Mesendoderm (in vitro differentiated cells): ENCODE measurements at regions not wholly inside any gene's neighbourhood (a gene's known extent, or its start where the extent isn't known, plus 50 kb on each side); places are given as distances from the start of the nearest gene placed in this dataset.

Experiments used
- DNase-seq: peaks from one replicate; pipeline ENCODE4 v3.0.0; 2013
- H2AK5ac ChIP-seq: 2 replicates; pipeline ENCODE4 v1.6.1; 2013; ENCODE audit warnings: low read length, inconsistent platforms
- H2BK120ac ChIP-seq: 2 replicates; pipeline ENCODE4 v1.6.1; 2013; ENCODE audit warnings: low read depth, mild to moderate bottlenecking, low read length, moderate library complexity, mixed read lengths
- H2BK15ac ChIP-seq: replicated peaks from 2 replicates; pipeline ENCODE4 v1.6.1; 2013; ENCODE audit warnings: low read depth, mild to moderate bottlenecking, moderate library complexity
- H2BK5ac ChIP-seq: 2 replicates; pipeline ENCODE4 v1.6.1; 2013; ENCODE audit warnings: low read length, inconsistent platforms
- H3K18ac ChIP-seq: 2 replicates; pipeline ENCODE4 v1.6.1; 2013; ENCODE audit warnings: mild to moderate bottlenecking, low read length, mixed read lengths
- H3K23ac ChIP-seq: one replicate; pipeline ENCODE4 v1.6.1; 2013; ENCODE audit warnings: low read length
- H3K27ac ChIP-seq: 2 replicates; pipeline ENCODE4 v1.5.1; 2013; ENCODE audit warnings: low read depth, mild to moderate bottlenecking, inconsistent platforms, low read length, moderate library complexity
- H3K27me3 ChIP-seq: 2 replicates; pipeline ENCODE4 v1.6.1; 2013; ENCODE audit warnings: low read length, control low read depth, mild to moderate bottlenecking, inconsistent platforms; ENCODE audit not compliant: insufficient read depth, poor library complexity
- H3K36me3 ChIP-seq: 2 replicates; pipeline ENCODE4 v1.6.1; 2013; ENCODE audit warnings: low read length, inconsistent platforms; ENCODE audit not compliant: control insufficient read depth, insufficient read depth
- H3K4ac ChIP-seq: one replicate; pipeline ENCODE4 v1.6.1; 2013; ENCODE audit warnings: low read depth, mild to moderate bottlenecking, low read length, moderate library complexity
- H3K4me1 ChIP-seq: 2 replicates; pipeline ENCODE4 v1.6.1; 2013; ENCODE audit warnings: low read depth, low read length, inconsistent platforms; ENCODE audit not compliant: control insufficient read depth
- H3K4me2 ChIP-seq: 2 replicates; pipeline ENCODE4 v1.6.1; 2013; ENCODE audit warnings: low read length
- H3K4me3 ChIP-seq: 2 replicates; pipeline ENCODE4 v1.5.1; 2013; ENCODE audit warnings: mild to moderate bottlenecking, low read length
- H3K56ac ChIP-seq: one replicate; pipeline ENCODE4 v1.6.1; 2013; ENCODE audit warnings: low read length
- H3K79me1 ChIP-seq: 2 replicates; pipeline ENCODE4 v1.6.1; 2013; ENCODE audit warnings: low read length, inconsistent platforms
- H3K79me2 ChIP-seq: 2 replicates; pipeline ENCODE4 v1.6.1; 2013; ENCODE audit warnings: mild to moderate bottlenecking, low read length; ENCODE audit not compliant: control insufficient read depth, insufficient read depth
- H3K9ac ChIP-seq: 2 replicates; pipeline ENCODE4 v1.6.1; 2013; ENCODE audit warnings: low read length, inconsistent platforms
- H4K5ac ChIP-seq: one replicate; pipeline ENCODE4 v1.6.1; 2013; ENCODE audit warnings: low read length
- H4K8ac ChIP-seq: one replicate; pipeline ENCODE4 v1.6.1; 2013; ENCODE audit warnings: low read depth, mild to moderate bottlenecking, control low read depth, low read length, moderate library complexity
- WGBS: extraction: QIAGEN DNeasy Blood & Tissue Kit; methylation state at CpG from one replicate; pipeline ENCODE4 v1.1.7; 2013; ENCODE audit warnings: low lambda C conversion rate, missing lambda C conversion rate; ENCODE audit not compliant: insufficient coverage; ENCODE audit errors: extremely low coverage; 5-methylcytosine and 5-hydroxymethylcytosine counted together

GRCh38 chr20:6530254-6530653 lies 237.2 kb upstream of the BMP2 start:
- H3K4me2 ChIP-seq, result no peak overlapping the region
- H2BK120ac ChIP-seq, result no peak overlapping the region
- no peak overlapping the region for H2BK15ac ChIP-seq
- no peak overlapping the region for H3K27ac ChIP-seq
- H3K4ac ChIP-seq, result no peak overlapping the region
- no peak overlapping the region for H2AK5ac ChIP-seq
- H3K4me3 ChIP-seq, result no peak overlapping the region
- H2BK5ac ChIP-seq, result no peak overlapping the region
- no peaks in the 10 kb centered on the region for H3K79me2 ChIP-seq
- H3K4me1 ChIP-seq, result no peaks in the 10 kb centered on the region
- H3K9ac ChIP-seq, result no peak overlapping the region
- H3K23ac ChIP-seq, result no peak overlapping the region
- no peak overlapping the region for H4K5ac ChIP-seq
- H3K27me3 ChIP-seq, result no peaks in the 10 kb centered on the region
- H3K36me3 ChIP-seq, result no peaks in the 10 kb centered on the region
- DNase-seq, result no peak
- H3K18ac ChIP-seq, result no peak overlapping the region
- no peak overlapping the region for H4K8ac ChIP-seq
- no peak overlapping the region for H3K56ac ChIP-seq
- H3K79me1 ChIP-seq, result no peaks in the 10 kb centered on the region

GRCh38 chr20:6525447-6526303 lies 241.8 kb upstream of the BMP2 start:
- DNase-seq, result peak; percentile 73
- Histone ChIP-seq H3K27ac (no peak overlapping the region), H3K4me2 (no peak overlapping the region), H3K27me3 (no peaks in the 10 kb centered on the region), H3K23ac (no peak overlapping the region), H3K4me3 (no peak overlapping the region), H2BK5ac (no peak overlapping the region), H2AK5ac (no peak overlapping the region), H3K36me3 (no peaks in the 10 kb centered on the region), H2BK15ac (no peak overlapping the region), H3K79me1 (no peaks in the 10 kb centered on the region), H3K4me1 (no peaks in the 10 kb centered on the region), H3K56ac (no peak overlapping the region), H4K5ac (no peak overlapping the region), H2BK120ac (no peak overlapping the region), H3K18ac (no peak overlapping the region), H3K9ac (no peak overlapping the region), H3K79me2 (no peaks in the 10 kb centered on the region), H4K8ac (no peak overlapping the region), H3K4ac (no peak overlapping the region)
- no CpG with 5 or more reads among the region's 6 CpGs for WGBS

GRCh38 chr20:6524305-6524704 lies 243.2 kb upstream of the BMP2 start:
- Histone ChIP-seq H3K79me1 (no peaks in the 10 kb centered on the region), H3K56ac (no peak overlapping the region), H3K4me3 (no peak overlapping the region), H4K5ac (no peak overlapping the region), H3K23ac (no peak overlapping the region), H3K4me2 (no peak overlapping the region), H2BK5ac (no peak overlapping the region), H2BK120ac (no peak overlapping the region), H2BK15ac (no peak overlapping the region), H3K27ac (no peak overlapping the region), H2AK5ac (no peak overlapping the region), H3K79me2 (no peaks in the 10 kb centered on the region), H3K27me3 (no peaks in the 10 kb centered on the region), H4K8ac (no peak overlapping the region), H3K36me3 (no peaks in the 10 kb centered on the region), H3K4ac (no peak overlapping the region), H3K18ac (no peak overlapping the region), H3K9ac (no peak overlapping the region), H3K4me1 (no peaks in the 10 kb centered on the region)
- DNase-seq, result no peak
- no CpG with 5 or more reads among the region's 3 CpGs for WGBS

- no peak for DNase-seq
- Histone ChIP-seq H3K4me2 (no peak overlapping the region), H3K4ac (no peak overlapping the region)
Measured at GRCh38 chr20:6519556-6519955, 247.9 kb upstream of the BMP2 start.

GRCh38 chr20:6515261-6515660 lies 252.2 kb upstream of the BMP2 start:
- WGBS, result no CpG with 5 or more reads among the region's 1 CpG
- no peaks in the 10 kb centered on the region for H3K79me2 ChIP-seq

More at GRCh38 chr20:6519556-6519955, 247.9 kb upstream of the BMP2 start:
- H3K23ac ChIP-seq, result no peak overlapping the region
- no peak overlapping the region for H3K27ac ChIP-seq
- no peak overlapping the region for H3K18ac ChIP-seq
- no peak overlapping the region for H4K5ac ChIP-seq
- no peaks in the 10 kb centered on the region for H3K79me1 ChIP-seq
- no peak overlapping the region for H3K9ac ChIP-seq
- WGBS, result no CpG with 5 or more reads among the region's 1 CpG
- H3K4me1 ChIP-seq, result no peaks in the 10 kb centered on the region
- no peak overlapping the region for H2BK5ac ChIP-seq
- H4K8ac ChIP-seq, result no peak overlapping the region
- no peak overlapping the region for H3K56ac ChIP-seq
- H3K27me3 ChIP-seq, result no peaks in the 10 kb centered on the region
- no peaks in the 10 kb centered on the region for H3K36me3 ChIP-seq
- no peaks in the 10 kb centered on the region for H3K79me2 ChIP-seq
- no peak overlapping the region for H2BK15ac ChIP-seq
- no peak overlapping the region for H2AK5ac ChIP-seq
- H2BK120ac ChIP-seq, result no peak overlapping the region
- H3K4me3 ChIP-seq, result no peak overlapping the region

GRCh38 chr20:6513599-6513998 lies 253.9 kb upstream of the BMP2 start:
- Histone ChIP-seq H3K4ac (no peak overlapping the region), H2BK5ac (no peak overlapping the region), H3K4me1 (no peaks in the 10 kb centered on the region), H3K56ac (no peak overlapping the region), H4K8ac (no peak overlapping the region), H3K4me2 (no peak overlapping the region), H3K4me3 (no peak overlapping the region), H2AK5ac (no peak overlapping the region), H3K18ac (no peak overlapping the region), H3K23ac (no peak overlapping the region), H3K27ac (no peak overlapping the region), H4K5ac (no peak overlapping the region), H3K9ac (no peak overlapping the region), H3K36me3 (no peaks in the 10 kb centered on the region), H3K79me2 (no peaks in the 10 kb centered on the region), H3K79me1 (no peaks in the 10 kb centered on the region), H2BK15ac (no peak overlapping the region), H3K27me3 (no peaks in the 10 kb centered on the region), H2BK120ac (no peak overlapping the region)
- WGBS, result no CpG with 5 or more reads among the region's 6 CpGs
- DNase-seq, result no peak

More at GRCh38 chr20:6515261-6515660, 252.2 kb upstream of the BMP2 start:
- no peak overlapping the region for H4K5ac ChIP-seq
- no peak overlapping the region for H3K23ac ChIP-seq
- DNase-seq, result peak; percentile 6
- no peak overlapping the region for H2BK120ac ChIP-seq
- no peak overlapping the region for H2BK15ac ChIP-seq
- no peaks in the 10 kb centered on the region for H3K4me1 ChIP-seq
- H3K4ac ChIP-seq, result no peak overlapping the region
- no peak overlapping the region for H2BK5ac ChIP-seq
- H3K36me3 ChIP-seq, result no peaks in the 10 kb centered on the region
- H3K79me1 ChIP-seq, result no peaks in the 10 kb centered on the region
- no peak overlapping the region for H3K27ac ChIP-seq
- H3K4me2 ChIP-seq, result no peak overlapping the region
- H3K9ac ChIP-seq, result no peak overlapping the region
- no peak overlapping the region for H3K56ac ChIP-seq
- H4K8ac ChIP-seq, result no peak overlapping the region
- H3K18ac ChIP-seq, result no peak overlapping the region
- no peaks in the 10 kb centered on the region for H3K27me3 ChIP-seq
- H2AK5ac ChIP-seq, result no peak overlapping the region
- H3K4me3 ChIP-seq, result no peak overlapping the region
